ENCODE measurements at regions not wholly inside any gene's neighbourhood (a gene's known extent, or its start where the extent isn't known, plus 50 kb on each side); places are given as distances from the start of the nearest gene placed in this dataset.

DNA sequence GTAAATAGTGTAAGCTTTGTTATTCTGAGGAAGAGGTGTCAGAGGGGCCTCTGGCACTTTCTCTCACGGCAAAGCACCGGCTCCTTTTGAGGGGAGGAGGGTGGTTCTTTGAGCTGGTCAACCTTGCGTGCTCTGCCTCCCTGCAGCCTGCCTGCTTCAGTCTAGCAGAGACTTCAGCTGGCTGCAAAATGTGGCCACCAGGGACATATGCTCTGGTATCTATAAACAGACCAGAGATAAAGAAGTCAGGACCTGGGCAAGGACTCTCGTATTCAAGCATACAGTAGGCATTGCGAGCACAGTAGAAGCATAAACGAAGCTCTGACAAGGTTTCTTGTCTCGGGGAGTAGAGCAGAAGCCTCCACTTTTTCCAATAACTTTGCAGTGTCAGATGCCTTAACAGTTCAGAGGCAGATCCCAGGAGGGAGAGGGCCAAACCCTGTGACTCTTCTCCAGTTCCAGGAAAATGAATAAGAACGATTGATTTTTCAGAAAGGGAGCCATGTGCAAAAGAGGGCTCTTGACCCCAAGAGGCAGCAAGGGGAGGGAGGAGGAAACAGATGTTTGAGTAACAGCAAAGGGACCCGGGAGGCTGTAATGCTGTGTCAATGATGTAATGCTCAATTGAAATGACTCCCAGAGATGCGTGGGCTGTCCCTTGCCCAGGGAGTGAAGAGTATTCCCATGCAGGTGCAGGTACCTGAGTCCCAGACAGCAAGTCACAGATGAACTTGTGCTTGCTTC, 57.9 kb upstream of the TEX13D start:
- no TSS peak for BruUV-seq (replicated peaks)
- no peak overlapping the region for H2AFZ ChIP-seq
- POLR2A ChIA-PET (ENCODE audit: unreplicated experiment): no interaction called here
- no peak overlapping the region for H3K27ac ChIP-seq
- H4K20me1 ChIP-seq (ENCODE audit: insufficient read depth): no peaks in the 10 kb centered on the region
- CTCF ChIA-PET: no interaction called here
- no peaks in the 10 kb centered on the region for H3K9me3 ChIP-seq (ENCODE audit: insufficient read depth, low read depth)
- no peak overlapping the region for H3K4me3 ChIP-seq
- no peak for DNase-seq
- no peaks in the 10 kb centered on the region for H3K27me3 ChIP-seq (ENCODE audit: insufficient read depth, low read depth)
- no peaks in the 10 kb centered on the region for H3K79me2 ChIP-seq (ENCODE audit: low read depth)
- no peaks in the 10 kb centered on the region for H3F3A ChIP-seq (ENCODE audit: insufficient read depth, low read depth)
- TF ChIP-seq EZH2 (IDR thresholded peaks at IDR 0.05; ENCODE audit: low read depth): no peak
- TF ChIP-seq, protein P1, sequence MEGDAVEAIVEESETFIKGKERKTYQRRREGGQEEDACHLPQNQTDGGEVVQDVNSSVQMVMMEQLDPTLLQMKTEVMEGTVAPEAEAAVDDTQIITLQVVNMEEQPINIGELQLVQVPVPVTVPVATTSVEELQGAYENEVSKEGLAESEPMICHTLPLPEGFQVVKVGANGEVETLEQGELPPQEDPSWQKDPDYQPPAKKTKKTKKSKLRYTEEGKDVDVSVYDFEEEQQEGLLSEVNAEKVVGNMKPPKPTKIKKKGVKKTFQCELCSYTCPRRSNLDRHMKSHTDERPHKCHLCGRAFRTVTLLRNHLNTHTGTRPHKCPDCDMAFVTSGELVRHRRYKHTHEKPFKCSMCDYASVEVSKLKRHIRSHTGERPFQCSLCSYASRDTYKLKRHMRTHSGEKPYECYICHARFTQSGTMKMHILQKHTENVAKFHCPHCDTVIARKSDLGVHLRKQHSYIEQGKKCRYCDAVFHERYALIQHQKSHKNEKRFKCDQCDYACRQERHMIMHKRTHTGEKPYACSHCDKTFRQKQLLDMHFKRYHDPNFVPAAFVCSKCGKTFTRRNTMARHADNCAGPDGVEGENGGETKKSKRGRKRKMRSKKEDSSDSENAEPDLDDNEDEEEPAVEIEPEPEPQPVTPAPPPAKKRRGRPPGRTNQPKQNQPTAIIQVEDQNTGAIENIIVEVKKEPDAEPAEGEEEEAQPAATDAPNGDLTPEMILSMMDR (conservative IDR thresholded peaks at IDR 0.05): no peak
- no peaks in the 10 kb centered on the region for H3K36me3 ChIP-seq (ENCODE audit: low read depth)
- no peak overlapping the region for H3K4me2 ChIP-seq
- no peaks in the 10 kb centered on the region for H3K4me1 ChIP-seq (replicated peaks; ENCODE audit: insufficient read depth)
- H3K9me2 ChIP-seq (ENCODE audit: insufficient read depth): no peaks in the 10 kb centered on the region
- intact Hi-C loops (cut with micrococcal nuclease; ENCODE audit: unreplicated experiment): no loop called here

DNA sequence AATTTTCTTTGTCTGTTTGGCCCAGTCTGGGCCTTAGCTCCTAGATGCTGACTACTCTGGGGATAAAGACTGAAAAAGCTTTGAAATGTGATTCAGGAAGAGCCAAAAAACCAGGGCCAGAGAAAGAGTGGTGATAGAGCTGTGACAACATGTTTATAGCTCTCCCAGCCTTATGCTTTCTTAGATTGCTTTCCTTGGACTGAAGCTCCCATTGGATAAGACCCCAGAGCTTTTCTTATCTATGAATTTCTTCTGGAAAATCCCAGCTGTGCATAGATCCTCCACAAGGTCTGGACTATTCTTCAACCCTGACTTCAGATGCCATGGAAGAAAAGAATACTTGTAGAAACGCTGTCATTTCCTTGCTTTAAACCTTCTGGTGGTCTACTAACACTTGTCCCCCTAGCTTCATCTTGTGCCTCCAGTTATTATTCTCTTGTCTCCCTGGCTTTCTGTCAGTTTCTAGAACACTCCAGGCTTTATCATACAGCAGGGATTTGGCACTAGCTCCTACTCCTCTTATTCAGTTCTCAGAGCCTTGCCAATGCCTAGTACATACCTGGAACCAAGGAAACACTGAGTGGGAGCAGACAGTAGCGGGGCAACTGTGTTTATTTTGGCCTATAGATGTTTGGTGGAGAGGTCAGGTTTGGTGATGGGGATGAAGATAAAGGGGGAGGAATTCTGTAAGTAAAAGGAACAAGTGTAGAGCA, 57.1 kb upstream of the TEX13D start:
- no peak overlapping the region for H3K4me3 ChIP-seq
- no peaks in the 10 kb centered on the region for H3K79me2 ChIP-seq (ENCODE audit: low read depth)
- H3K36me3 ChIP-seq (ENCODE audit: low read depth): no peaks in the 10 kb centered on the region
- ChIA-PET POLR2A (ENCODE audit: unreplicated experiment) (no interaction called here), CTCF (no interaction called here)
- H4K20me1 ChIP-seq (ENCODE audit: insufficient read depth): no peaks in the 10 kb centered on the region
- H3K9me3 ChIP-seq (ENCODE audit: insufficient read depth, low read depth): no peaks in the 10 kb centered on the region
- H3K4me1 ChIP-seq (replicated peaks; ENCODE audit: insufficient read depth): no peaks in the 10 kb centered on the region
- no peak for DNase-seq
- H3K9me2 ChIP-seq (ENCODE audit: insufficient read depth): no peaks in the 10 kb centered on the region
- no TSS peak for BruUV-seq (replicated peaks)
- H2AFZ ChIP-seq: no peak overlapping the region
- no peak for TF ChIP-seq EZH2 (IDR thresholded peaks at IDR 0.05; ENCODE audit: low read depth)
- TF ChIP-seq, protein P1 (conservative IDR thresholded peaks at IDR 0.05): no peak
- intact Hi-C loops (cut with micrococcal nuclease; ENCODE audit: unreplicated experiment): no loop called here
- H3K27ac ChIP-seq: no peak overlapping the region
- H3K27me3 ChIP-seq (ENCODE audit: insufficient read depth, low read depth): no peaks in the 10 kb centered on the region
- no peak overlapping the region for H3K4me2 ChIP-seq
- no peaks in the 10 kb centered on the region for H3F3A ChIP-seq (ENCODE audit: insufficient read depth, low read depth)

DNA sequence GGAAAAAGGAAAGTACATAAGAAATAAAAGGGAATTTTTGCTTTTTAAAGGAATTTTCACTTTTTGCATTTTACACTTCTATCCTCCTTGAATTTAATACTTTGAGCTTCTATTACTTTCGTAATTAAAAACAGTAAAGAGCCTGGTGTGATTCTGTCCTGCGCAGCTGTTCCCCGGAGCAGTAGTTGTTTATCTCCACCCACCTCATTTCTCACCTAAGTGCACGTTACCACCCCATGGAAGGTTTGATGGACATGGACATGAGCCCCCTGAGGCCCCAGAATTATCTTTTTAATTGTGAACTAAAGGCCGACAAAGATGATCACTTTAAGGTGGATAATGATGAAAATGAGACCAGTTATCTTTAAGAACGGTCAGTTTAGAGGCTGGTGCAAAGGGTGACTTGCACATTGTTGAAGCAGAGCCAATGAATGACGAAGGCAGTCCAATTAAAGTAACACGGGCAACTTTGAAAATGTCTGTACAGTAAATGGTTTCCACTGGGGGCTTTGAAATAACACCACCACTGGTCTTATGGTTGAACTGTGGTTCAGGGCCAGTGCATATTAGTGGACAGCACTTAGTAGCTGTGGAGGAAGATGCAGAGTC, 52.1 kb upstream of the TEX13D start:
- Histone ChIP-seq H3K9me2 (ENCODE audit: insufficient read depth) (no peaks in the 10 kb centered on the region), H3F3A (ENCODE audit: insufficient read depth, low read depth) (no peaks in the 10 kb centered on the region), H2AFZ (no peak overlapping the region), H3K9me3 (ENCODE audit: insufficient read depth, low read depth) (no peaks in the 10 kb centered on the region), H3K79me2 (ENCODE audit: low read depth) (no peaks in the 10 kb centered on the region), H4K20me1 (ENCODE audit: insufficient read depth) (no peaks in the 10 kb centered on the region), H3K36me3 (ENCODE audit: low read depth) (no peaks in the 10 kb centered on the region), H3K27me3 (ENCODE audit: insufficient read depth, low read depth) (no peaks in the 10 kb centered on the region), H3K4me3 (no peak overlapping the region), H3K4me1 (replicated peaks; ENCODE audit: insufficient read depth) (no peaks in the 10 kb centered on the region), H3K27ac (no peak overlapping the region), H3K4me2 (no peak overlapping the region)
- DNase-seq: no peak
- no peak for TF ChIP-seq EZH2 (IDR thresholded peaks at IDR 0.05; ENCODE audit: low read depth)
- TF ChIP-seq, protein P1 (conservative IDR thresholded peaks at IDR 0.05): no peak
- ChIA-PET CTCF (no interaction called here), POLR2A (ENCODE audit: unreplicated experiment) (no interaction called here)
- intact Hi-C loops (cut with micrococcal nuclease; ENCODE audit: unreplicated experiment): no loop called here
- BruUV-seq (replicated peaks): no TSS peak

Measured in PC-9 (cell line).